ENCODE measurements at regions not wholly inside any gene's neighbourhood (a gene's known extent, or its start where the extent isn't known, plus 50 kb on each side); places are given as distances from the start of the nearest gene placed in this dataset.

- TF ChIP-seq ZNF646 (CRISPR knock-in tag; IDR thresholded peaks at IDR 0.05) (peak; percentile 84), NBN (conservative IDR thresholded peaks at IDR 0.05) (no peak), ZNF317 (CRISPR knock-in tag; IDR thresholded peaks at IDR 0.05) (no peak), MXD4 (CRISPR knock-in tag; IDR thresholded peaks at IDR 0.05) (no peak), IRF1 (CRISPR knock-in tag; IDR thresholded peaks at IDR 0.05; ENCODE audit: low read depth) (no peak)
Observed at GRCh38 chr4:186924723-186925122, 201.1 kb upstream of the FAT1 start (continued).

- Histone ChIP-seq H3K27me3 (ENCODE audit: control insufficient read depth in 1 of 2, insufficient read depth in 2 of 2, low read length in 2 of 2) (no peaks in the 10 kb centered on the region), H3K27ac (ENCODE audit: extremely low read length, insufficient read depth, low read length) (no peak overlapping the region), H3K4me1 (ENCODE audit: insufficient read depth, low read length) (peaks cover 10% of the 10 kb centered on the region), H4K20me1 (ENCODE audit: insufficient read depth, low read length) (no peaks in the 10 kb centered on the region), H3K9ac (ENCODE audit: insufficient read depth, low read depth, low read length) (no peak overlapping the region), H2AFZ (ENCODE audit: low read length) (no peak overlapping the region), H3K4me2 (ENCODE audit: low read depth, low read length) (no peak overlapping the region), H3K79me2 (ENCODE audit: insufficient read depth, low read length) (no peaks in the 10 kb centered on the region), H3K36me3 (replicated peaks in 1 of 2; ENCODE audit: control insufficient read depth in 1 of 2, insufficient read depth in 2 of 2, low read length in 2 of 2) (no peaks in the 10 kb centered on the region), H3K9me3 (ENCODE audit: low read length) (no peaks in the 10 kb centered on the region), H3K4me3 (replicated peaks in 1 of 3; ENCODE audit: insufficient read depth in 1 of 3, low read depth in 2 of 3, low read length in 3 of 3) (no peak overlapping the region)
- no TSS peak for BruUV-seq (replicated peaks)
- FAIRE-seq = no peak
- ATAC-seq = peak; percentile 70
- under 1% methylated on average over 2 of the region's 2 CpGs for WGBS (ENCODE audit: low lambda C conversion rate)
- intact Hi-C loops (cut with micrococcal nuclease; ENCODE audit: unreplicated experiment) (no loop called here), in situ Hi-C loops (cut with HindIII; ENCODE audit: extremely low pct_ligation_motif_present, low pct_unique_long_range_greater_than_20kb) (loop anchor here (25.0 kb wide), 1 partner anchor 190 kb away; no protein-coding TSS in a partner anchor)
- ChIA-PET POLR2A (no interaction called here), CTCF (ENCODE audit: low intra/inter-chr PET ratio, low total read pairs) (no interaction called here)
- no peak for DNase-seq (ENCODE audit: low spot score)
- TF ChIP-seq RERE (CRISPR knock-in tag; IDR thresholded peaks at IDR 0.05; ENCODE audit: low read depth) (no peak), DZIP1 (CRISPR knock-in tag; IDR thresholded peaks at IDR 0.05) (no peak), SMC3 (IDR thresholded peaks at IDR 0.05; ENCODE audit: low read length) (peak; percentile 15; the same call in 1 of the 2 replicates), ZNF317 (CRISPR knock-in tag; IDR thresholded peaks at IDR 0.05) (no peak)
Observed at GRCh38 chr4:186927624-186928023, 204.0 kb upstream of the FAT1 start.
